AG10803 (cell line): ENCODE measurements at regions not wholly inside any gene's neighbourhood (a gene's known extent, or its start where the extent isn't known, plus 50 kb on each side); places are given as distances from the start of the nearest gene placed in this dataset.

Experiments
- DNase-seq: peaks from one replicate; pipeline ENCODE4 v3.0.0; 2010; ENCODE audit warnings: low read depth
- H3K4me3 ChIP-seq: 2 replicates; pipeline ENCODE4 v1.5.1; 2011; ENCODE audit warnings: mild to moderate bottlenecking, low read length, control low read depth
- TF ChIP-seq, protein P1 (sequence below): conservative IDR thresholded peaks from 2 replicates; pipeline ENCODE4 v1.5.1; 2011; ENCODE audit warnings: mild to moderate bottlenecking, low read length, control low read depth, inconsistent platforms

DNA sequence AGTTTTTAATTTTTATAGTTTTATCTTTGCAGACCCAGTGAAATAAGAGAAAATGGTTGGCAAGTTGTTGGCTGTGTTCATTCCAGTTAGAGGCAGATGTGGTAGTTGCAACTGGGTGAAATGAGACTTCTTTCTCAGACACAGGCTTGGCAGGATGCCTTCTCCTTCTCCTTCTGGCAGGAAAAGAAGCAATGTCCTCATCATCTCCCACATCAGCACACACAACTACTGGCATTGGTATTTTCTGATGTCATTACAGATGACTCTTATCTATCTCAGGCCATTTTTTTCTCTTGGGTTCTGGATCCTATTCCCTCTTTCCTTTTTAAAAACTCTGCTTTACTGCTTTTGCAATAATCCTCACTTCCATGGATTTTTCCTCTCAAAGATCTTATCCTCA, 103.3 kb upstream of the EDIL3 start:
- no peak overlapping the region for H3K4me3 ChIP-seq
- DNase-seq, result peak; percentile 70
- TF ChIP-seq, protein P1, sequence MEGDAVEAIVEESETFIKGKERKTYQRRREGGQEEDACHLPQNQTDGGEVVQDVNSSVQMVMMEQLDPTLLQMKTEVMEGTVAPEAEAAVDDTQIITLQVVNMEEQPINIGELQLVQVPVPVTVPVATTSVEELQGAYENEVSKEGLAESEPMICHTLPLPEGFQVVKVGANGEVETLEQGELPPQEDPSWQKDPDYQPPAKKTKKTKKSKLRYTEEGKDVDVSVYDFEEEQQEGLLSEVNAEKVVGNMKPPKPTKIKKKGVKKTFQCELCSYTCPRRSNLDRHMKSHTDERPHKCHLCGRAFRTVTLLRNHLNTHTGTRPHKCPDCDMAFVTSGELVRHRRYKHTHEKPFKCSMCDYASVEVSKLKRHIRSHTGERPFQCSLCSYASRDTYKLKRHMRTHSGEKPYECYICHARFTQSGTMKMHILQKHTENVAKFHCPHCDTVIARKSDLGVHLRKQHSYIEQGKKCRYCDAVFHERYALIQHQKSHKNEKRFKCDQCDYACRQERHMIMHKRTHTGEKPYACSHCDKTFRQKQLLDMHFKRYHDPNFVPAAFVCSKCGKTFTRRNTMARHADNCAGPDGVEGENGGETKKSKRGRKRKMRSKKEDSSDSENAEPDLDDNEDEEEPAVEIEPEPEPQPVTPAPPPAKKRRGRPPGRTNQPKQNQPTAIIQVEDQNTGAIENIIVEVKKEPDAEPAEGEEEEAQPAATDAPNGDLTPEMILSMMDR, result no peak

DNA sequence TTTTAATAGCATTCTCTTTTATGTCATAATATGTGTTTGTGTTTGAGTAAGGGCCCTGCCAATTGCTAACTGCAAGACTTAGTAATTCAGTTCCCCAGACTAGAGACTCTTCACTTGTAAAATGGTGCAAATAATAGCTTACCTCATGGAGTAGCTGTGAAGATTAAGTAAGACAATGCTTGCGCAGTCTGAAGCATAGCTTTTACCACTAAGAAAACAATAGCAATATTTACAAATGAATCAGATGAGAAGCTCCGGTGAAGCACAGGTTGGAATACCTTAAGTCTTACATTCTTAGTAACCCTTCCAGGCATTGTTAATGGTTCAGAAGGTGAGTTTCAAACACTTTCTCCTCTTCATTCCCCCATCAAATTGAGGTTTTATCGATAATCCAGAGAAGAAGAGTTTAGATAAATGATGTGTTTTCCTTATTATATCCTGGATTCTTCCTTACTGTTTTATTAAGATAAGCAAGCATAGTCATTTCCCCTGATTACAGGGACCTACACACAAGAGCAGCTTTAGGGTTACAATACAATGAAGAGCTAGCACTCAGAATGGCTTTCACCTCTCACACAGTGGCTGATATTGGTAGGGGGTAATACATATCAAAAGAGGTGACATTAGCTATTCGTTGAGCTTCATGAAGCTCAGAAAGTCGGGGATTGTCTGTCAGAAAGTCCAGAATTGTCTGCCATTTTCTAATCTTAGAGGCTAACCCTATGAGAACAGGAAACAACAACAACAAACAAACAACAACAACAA, 96.4 kb upstream of the EDIL3 start:
- TF ChIP-seq, protein P1, result no peak
- DNase-seq, result no peak
- no peak overlapping the region for H3K4me3 ChIP-seq

DNA sequence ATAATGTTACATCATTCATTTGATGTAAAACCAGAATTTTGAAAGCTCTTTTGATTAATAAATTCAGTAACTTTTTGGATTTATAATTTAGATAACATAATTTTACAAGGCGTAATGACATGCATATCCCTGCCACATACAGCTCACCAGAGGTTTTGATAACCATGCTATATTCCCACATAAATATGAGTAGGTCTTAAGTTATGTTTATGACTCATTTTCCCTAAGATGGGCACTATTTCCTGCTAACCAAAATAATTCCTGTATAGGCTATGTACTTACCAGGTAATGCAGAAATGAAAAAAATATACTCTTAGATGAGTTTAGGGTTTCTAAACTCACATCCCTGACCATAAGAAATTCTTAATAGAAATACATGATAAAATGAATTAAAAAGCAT, 93.9 kb upstream of the EDIL3 start:
- TF ChIP-seq, protein P1, result no peak
- no peak for DNase-seq
- no peak overlapping the region for H3K4me3 ChIP-seq

DNA sequence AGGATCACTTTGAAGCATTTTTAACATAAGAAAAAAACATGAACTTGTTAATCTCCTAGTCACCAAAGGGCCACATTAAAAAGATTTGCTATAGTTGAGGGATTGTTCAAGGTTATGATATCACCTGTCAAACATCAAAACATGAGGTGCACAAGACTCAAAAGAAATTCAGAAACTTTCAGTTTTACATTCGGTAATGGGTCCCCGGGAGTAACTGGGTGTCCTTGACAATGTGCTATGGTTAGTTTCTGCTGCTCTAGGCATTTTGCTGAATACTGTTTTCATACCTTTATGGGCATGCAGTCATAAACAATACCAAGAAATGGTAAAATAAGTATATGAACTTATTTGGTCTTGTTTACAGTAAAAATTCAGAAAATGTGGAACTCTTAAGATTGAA, 92.8 kb upstream of the EDIL3 start:
- DNase-seq, result no peak
- TF ChIP-seq, protein P1, result no peak
- H3K4me3 ChIP-seq, result no peak overlapping the region

DNA sequence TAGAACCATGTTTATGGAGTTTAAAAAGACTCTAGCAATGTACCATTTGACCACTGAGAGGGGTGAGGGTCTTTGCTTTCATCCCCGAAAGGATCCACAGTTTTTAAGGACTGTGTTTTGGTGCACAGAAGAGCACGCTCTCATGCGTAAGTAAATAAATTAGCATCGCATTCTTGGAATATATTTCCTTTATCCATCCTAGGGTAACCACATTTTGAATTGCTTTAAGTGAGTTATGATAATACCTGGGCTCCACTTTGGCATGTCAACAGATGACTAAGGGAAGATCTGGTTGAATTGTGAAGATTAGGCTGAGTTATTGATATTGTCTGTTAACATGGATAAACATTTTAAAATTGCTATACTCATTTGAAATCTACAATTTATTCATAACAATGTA, 89.4 kb upstream of the EDIL3 start:
- TF ChIP-seq, protein P1, result no peak
- DNase-seq, result no peak

DNA sequence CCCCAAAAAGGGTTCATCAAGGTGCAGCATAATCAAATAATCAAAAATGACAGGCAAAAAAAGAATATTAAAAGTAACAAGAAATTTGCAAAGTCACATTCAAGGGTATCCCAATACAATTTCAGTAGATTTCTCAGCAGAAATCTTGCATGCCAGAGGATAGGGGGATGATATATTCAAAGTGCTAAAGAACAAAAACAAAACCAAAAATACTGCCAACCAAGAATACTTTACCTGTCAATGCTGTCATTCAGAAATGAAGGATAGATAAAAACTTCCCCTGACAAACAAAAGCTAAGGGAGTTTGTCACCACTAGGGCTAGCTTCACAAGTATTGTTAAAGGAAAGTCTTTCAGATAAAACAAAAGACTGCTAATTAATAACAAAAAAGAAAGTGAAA, 68.7 kb upstream of the EDIL3 start:
- H3K4me3 ChIP-seq, result no peak overlapping the region
- no peak for DNase-seq
- TF ChIP-seq, protein P1, result no peak

More for the DNA sequence above, 89.4 kb upstream of the EDIL3 start:
- no peak overlapping the region for H3K4me3 ChIP-seq
